Activated CD8-positive, alpha-beta memory T cell treated with anti-CD3 and anti-CD28 coated beads for 4 hours (primary cell): ENCODE measurements at regions not wholly inside any gene's neighbourhood (a gene's known extent, or its start where the extent isn't known, plus 50 kb on each side); places are given as distances from the start of the nearest gene placed in this dataset.

Experiments used
- DNase-seq, 2 donors: peaks; one replicate each; pipeline ENCODE4 v3.0.0-alpha.2; 2020; ENCODE audit warnings: low read depth in 2 of 2

DNA sequence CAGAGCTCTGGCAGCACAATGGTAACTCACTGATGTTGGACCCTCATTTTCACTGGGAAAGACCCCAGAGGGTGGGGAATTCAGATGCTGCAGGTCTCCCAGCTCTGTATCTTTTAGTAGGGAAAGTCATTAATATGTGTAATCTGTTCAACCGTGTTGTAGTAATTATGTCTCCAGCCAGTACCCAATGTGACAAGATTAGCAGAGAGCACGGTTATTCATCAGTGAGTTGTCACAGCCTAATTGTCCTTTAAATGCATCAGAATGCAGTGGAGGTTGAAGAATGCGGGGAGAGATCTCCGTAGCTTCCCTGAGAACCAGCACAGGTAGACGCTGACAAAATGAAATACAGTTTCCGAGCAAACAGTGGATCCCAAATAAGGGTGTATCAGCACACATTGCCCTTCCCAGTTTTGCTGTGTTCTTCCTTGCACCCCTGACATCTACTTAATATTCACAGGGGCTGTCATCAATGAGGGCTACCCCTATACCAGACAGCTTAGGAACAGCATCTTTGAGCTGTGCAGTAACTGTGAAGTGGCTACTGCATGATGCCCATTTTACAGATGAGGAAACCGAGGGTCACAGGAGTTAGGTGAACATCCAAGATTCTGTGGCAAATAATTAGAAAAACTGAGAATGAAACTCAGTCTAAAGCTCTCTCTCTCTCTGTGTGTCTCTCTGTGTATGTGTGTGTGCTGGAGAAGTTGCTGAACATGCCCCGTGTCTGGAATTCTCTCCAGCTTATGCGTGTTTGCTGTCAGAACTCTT is 430.4 kb upstream of the HS6ST1 start:
- no peak for DNase-seq

DNA sequence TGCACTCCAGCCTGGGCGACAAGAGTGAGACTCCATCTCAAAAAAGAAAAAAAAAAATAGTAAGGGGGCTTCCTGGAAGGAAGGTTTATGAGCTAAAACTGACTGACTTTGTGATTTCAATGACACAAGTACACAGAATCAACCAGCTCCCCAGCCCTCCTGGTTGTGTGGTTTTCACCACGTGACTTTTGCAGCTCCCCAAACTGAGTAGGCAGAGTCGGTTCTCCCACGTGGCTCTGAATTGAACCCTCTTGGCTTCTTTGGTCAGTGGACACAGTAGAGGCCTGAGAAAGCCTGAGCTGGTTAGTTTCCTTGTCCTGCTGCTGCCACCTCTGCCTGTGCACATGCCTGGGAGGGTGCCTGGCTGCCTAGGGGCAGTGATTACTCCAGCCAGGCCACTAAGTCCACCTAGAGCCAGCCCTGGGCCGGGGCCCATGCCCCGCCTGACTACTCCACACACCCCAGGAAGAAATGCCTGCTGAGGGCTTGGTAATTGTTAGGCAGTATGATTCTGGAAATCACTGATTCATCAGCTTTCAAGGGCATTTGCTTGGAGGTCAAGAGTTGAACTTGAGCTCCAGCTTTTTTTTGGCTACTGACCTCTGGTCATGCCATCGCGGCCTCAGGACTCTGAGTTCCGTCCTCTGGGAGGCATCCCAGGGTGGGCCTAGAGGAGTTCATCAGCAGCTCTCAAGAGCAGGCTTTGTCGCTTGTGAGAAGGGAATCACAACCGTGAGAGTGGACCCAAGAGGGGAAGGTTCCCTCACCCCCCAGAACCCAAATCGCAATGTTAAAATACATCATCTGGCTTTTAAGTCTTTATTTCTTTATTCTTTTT is 431.9 kb upstream of the HS6ST1 start:
- DNase-seq: no peak

DNA sequence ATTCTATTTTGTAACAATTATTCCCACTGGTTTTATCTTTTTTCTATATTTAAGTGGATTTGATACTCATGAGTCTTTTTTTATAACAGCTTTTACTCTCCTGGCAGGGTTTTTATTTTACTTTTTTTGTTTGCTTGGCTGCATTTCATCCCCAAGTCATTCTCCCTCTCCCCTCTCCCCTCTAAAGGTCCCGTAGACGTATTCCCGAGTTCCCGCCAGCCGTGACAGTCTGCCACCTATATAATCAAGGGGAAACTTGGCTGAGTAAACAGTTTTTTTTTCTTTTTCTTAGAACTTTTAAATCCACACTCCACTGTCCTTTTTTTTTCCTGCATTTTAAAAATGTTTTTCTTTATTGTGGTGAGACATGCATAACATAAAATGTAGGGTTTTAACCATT is 433.1 kb upstream of the HS6ST1 start:
- no peak for DNase-seq

DNA sequence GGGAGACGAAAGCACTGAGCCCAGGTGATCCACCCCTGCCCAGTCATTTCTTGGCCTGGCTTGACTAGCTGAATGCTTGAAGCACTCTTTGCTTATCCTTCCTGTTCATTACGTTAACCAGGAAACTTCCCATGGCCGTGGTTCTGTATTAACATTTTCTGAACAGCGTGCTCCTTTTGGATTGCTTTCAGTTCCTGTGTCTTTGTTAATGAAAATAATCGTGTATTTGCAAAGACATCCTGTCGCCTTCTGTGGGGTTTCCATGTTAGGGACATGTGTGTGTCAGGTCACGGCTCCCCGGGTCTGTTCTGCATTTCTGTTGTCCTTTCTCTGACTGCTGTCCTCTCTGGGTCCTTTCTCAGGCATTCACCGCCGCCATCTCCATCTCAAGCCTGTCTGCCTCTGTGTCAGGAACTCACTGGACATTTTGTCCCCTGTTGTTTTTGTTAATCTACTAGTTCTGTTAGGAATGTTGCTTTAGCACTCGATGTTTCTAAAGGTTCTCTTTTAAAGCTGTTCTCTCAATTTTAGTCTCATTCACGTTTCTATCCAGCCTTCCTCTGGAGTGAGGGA is 434.1 kb upstream of the HS6ST1 start:
- no peak for DNase-seq

DNA sequence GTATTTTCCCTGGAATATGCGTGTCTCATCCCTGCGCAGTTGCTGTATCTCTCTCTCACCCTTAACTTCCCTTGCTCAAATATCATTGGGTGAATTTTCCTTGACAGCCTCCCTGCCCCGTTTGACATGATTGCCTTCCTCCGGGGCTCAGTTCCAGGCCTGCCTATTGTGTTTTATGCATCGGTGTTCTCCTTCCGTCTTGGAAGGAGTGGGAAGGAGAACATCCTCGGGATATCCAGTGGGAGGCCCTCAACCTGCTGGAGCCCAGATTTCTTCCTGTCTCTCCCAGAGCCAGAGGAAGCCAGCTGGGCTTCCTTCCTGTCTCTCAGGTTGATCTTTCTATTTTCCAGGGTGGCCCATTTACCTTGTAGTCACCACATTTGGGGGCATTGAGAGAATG is 434.7 kb upstream of the HS6ST1 start:
- no peak for DNase-seq

DNA sequence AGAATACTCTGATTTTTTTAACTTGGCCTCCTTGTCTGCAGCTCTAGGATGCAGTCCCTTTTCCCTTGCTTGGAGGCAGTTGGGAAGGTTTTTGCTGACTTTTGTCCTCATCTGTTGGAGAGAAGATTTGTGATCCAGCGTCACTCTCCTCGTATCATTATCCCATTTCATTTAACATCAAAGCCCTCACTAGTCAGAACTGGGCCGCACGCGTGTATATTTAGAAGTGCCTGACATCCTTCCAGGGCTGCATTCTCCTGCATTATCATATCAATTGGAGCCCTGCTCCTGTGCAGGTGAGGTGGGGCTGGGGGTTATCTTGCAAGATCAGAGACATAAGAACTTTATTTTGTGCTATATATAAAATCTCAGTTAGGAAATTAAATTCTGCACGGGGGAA is 435.1 kb upstream of the HS6ST1 start:
- DNase-seq: no peak

DNA sequence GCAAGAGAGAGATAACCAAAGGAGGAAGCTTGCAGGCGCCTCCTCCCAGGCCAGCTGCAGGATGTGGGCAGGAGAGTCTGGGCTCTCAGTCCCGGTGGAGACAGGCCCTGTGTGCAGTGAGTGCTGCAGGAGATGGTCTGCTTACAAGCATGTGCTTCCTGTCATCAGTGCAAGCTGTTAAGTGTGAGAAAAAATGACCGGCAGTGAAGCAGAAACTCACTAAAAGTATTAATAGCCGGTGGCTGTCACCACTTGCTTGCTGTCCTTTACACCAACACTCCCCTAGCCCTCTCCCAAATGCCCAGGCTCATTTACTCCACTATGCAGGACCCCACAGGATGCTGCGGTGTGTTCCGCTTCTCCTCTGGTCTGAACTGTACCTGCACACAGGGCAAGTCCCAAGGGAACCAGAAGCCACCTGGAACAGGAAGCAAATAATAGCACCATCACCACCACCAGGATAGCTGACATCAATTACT is 435.6 kb upstream of the HS6ST1 start:
- DNase-seq: no peak

DNA sequence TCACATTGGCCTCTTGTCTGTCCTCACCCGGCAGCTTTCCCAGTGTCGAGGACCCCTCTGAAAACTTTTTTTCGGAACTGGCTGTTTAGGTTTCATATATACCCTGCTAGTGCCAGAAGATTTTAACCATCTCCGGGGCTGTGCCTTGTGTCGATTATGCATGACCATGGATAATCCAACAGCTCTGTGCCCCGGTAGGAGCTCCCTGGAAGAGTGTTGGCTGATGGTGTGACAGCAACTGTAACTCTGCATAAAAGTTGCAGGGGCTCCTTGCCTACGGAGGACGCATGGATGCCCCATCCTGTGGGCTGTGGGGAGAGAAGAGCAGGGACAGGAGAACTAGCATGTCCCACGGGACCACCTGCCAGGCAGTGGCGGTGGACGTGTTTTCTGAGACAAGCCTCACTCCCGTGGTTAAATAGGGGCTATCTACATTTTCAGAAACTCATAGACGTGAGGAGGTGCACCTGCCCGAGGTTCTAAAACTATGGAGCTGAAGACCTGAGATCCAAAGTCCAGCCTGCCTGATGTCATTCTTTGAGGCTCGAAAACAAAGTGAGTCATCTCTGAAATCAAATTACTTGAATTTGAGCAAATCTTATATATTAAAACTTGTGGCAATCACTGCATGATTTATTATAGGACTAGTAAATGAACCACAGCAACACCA is 437.2 kb upstream of the HS6ST1 start:
- DNase-seq: no peak

DNA sequence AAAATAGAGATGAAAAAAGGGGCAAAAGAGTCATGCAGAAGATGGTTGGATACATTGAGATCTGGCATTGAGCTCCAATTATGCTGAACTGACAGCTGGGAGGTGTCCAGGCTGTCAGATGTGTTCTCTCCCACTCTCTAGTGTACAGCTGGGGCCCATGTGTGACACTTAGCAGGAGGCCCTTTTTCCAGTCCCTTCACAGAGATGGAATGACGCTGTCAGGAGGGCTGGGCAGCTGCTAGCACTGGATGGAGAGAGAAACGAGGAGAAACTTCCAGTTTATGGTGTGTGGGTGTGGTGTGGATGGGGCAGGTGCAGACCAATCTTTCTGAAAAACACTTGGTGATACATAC is 437.7 kb upstream of the HS6ST1 start:
- DNase-seq: no peak

DNA sequence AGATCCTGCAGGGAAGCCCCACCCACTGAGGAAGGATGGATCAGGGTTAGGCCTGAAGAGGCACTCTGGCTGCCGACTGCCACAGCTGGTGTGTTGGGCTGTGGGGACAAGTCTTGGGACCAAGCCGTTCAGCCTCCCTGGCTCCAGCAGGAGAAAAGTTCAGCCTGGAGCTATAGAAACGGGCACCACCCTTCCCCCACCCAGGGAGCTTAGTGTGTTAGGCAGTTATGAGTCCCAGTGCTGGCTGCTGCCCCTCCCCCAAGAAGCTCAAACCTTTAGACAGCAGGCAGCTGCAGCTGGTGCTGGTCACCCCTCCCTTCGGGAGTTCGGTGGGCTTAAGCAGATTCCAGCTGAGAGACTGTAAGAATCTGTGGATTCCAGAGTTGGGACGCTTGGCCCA is 447.1 kb upstream of the HS6ST1 start:
- DNase-seq: no peak

DNA sequence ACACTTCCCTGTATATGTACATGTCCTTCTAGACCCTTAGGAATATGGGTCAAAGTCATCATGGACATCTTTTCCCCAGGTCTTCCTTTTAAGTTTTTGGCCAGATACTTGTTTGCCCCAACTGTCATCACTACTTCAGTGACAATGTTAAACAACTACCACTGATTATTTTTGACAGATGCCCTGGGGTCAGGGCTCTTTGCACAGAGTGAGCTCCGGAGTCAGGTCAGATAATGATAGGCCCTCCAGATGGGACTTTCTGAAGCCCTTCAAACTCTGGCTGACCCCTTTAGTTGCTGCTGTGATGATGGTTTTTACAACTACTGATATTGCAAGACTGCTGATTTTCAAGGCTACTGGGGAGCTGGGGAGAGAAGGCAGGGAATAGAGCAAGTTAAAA is 449.4 kb upstream of the HS6ST1 start:
- no peak for DNase-seq

DNA sequence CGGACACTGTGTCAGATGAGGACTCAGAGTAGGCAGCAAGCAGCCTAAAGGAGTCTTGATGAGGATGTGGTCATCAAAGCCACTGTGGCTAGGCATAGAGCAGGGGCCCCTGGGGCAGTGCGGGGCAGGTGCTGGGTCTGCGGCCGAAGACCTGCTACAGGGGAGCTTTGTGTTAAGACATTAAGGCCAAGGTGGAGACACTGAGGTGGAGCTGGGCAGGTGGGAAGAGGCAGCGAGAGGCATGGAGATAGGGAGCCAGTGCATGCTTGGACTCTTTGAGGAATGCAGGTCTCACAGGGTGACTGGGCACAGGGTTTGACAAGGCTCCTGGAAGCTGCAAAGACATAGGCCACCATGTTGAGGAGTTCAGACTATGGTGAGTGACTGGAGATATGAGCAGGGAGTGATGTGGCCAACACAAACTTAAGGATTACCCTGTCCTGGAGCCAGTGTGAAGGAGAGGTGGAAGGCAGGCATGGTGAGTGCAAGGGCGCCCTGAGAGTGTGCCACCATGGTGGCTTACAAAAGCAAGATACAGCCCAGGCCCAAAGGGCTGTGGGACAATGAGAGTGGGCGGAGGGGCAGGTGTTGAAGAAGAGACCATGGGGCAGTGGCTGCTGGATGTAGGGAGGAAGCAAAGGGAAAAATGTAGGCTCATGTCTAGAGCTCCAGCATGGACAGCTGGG is 450.9 kb upstream of the HS6ST1 start:
- no peak for DNase-seq

DNA sequence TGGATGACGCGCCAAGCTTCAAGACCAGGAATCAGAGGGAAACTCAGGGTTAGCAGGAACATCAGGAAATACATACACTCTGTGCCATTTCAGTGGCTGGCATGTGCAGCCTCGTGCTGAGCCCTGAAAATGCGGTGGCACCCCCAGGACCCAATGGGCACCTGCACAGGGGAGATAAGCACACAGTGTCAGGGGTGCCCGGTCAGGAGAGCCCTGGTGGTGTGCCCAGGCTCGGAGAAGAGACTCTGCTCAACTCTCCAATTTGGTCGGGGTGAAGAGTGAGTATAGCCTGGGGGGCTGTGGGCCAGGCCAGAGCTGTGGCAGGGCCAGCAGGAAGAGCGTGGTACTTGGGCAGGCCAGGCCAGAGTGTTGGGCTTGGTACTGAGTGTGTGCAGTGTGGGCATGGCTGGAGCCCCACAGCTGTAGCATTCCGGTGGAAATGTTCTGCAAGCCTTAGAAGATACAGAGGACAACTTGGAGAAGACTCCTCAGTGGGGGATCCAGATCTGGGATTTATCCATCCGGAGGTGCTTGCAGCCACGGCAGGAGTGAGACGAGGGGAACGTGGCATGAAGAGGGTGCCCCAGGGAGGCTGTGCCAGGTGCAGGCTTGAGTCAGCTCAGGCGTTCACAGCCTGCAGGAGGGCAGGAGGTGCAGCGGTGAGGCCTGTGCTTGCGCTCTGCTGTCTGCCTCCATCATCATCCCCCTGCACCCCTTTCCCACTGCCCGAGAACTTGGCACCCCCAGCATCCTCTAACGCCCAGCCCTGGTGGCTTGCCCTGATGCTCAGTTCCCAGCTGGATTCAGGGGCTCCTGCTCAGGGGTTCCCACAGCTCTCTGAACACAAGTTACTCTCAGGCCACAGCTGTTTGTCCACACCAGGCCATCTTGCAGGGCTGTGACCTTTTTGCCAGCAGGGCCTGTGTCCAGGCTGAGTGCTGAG is 451.7 kb upstream of the HS6ST1 start:
- DNase-seq: no peak

DNA sequence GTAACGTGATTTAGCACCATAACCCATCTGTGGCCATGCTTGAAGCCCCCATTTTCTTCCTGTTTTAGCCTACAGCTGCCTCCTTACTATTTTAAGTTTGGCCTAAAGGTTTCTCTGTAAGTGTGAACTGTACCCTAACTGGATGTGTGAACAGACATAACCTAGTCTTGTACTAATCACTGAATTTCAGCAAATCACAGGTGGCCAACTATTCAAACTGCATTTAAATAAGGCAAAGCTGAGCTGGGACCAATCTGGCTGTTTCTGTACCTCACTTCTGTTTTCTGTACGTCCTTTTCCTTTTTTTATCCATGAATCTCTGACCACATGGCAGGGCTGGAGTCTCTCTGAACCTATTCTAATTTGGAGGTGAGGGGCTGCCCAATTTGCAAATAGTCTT is 452.7 kb upstream of the HS6ST1 start:
- DNase-seq: no peak

DNA sequence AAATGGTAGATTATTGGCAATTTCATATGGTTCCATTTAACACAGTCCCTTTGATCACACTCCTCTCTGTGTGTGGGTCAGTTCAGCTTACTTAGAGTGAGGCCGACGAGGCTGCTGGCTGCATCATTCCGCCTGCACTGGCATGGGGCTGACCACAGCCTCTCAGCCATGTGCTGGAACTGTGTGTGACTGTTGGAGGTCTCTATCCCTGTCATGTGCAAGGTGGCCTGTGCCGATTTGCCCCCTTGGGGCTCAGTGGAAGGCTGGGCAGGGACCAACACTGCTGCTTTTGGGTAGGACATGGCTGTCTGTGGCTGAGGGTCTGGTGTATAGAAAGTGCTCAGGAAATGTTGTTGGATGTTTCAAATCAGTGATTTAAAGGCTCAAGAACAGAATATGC is 454.0 kb upstream of the HS6ST1 start:
- DNase-seq: no peak

DNA sequence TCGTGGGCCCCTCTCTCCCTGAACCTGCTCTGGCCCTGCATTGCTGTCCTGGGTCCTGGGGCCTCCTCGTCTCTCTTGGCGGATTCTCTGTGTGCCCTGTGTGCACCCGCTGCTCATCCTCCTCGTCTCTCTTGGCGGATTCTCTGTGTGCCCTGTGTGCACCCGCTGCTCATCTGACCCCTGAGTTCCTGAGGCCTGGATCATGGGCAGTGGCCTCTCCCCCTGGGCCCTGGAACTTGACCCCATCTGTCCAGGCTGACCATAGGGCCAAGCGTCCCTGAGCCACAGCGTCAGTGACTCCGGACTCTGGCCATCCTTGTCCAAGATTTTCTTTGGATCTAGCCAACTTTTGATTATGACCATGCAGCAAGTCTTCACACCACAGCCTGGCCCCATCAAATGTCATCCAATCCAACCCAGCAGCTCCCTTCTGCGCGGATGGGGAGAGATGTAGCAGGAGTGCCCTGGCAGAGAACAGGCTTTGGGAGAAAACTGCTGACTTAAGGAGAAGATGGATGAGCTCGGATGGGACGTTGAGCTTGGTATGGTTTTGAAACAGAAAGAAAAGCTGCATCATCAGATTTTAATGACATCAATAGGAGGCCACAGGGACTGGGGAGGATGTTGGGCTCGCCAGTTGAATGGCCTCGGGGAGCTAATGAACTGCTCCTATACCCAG is 455.1 kb upstream of the HS6ST1 start:
- no peak for DNase-seq

DNA sequence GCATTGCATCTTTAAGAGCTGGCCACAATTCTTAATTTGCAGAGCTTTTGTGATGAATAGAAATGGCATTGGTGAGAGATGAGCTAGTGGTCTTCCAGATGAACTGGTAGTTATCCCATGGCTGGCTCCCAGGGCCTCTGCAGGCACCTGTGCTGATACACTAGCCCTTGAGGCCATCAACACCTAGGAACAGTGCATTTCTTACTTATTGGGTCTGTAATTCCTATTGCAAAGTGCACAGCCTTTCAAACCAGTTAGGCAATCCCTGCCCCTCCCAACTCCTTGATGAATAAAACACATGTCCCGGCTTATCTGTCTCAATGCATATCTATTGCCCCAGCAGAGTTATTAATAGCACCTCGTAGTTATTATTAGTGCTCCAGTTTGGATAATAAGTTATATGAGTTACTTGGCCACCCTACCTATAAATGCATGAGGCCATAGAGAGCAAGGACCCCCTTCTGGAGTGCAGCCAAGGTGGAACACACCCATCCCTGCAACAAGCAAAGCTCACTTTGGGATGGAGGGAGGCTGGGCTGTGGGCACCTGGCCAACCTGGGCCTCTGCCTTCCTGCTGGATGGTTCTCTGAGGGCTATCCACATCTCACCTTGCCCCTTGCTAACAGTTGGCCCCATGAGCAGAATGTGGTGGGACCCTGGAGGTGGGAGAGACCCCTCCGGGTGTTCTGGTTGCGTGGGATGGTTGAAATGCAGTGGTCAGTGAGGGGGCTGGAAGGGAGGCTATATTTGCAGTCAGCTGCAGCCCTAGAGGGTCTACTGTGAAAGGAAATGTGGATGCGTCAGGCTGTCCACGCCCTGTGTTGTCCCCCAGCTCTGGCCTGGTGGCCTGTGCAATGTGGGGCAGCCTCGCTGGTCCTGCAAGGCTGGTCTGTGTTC is 455.9 kb upstream of the HS6ST1 start:
- no peak for DNase-seq

DNA sequence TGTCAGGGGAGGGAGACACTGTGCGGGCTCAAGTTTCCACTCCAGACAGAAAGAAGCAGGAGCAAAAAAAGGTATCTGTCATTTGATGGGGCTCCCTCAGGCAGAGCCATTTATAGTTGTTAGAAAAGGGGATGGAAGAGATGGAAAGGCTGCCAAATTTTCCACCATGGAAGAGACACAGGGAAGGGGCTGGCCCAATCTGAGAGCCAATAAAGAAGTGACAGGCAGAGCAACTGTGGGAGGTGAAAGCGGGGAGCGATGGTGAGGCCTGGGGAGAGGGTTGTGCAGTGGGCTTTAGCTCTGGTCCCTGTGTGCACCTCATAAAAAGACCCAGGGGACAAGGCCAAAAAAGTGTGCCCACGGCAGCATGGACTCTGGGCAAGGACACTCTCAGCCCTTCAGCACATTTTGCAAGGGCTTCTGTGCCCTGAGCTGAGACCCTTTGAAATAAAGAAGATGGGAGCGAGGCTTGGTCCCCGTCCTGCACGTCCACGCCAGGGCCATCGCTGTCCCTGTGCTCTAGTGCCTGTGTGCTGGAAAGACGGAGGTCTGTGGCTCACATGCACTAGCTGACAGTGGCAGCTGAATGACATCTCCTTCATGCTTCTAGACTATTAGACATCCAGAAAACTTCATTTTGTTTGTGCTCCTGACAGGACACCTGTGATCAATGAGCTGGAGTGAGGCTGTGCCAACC is 456.7 kb upstream of the HS6ST1 start:
- DNase-seq: no peak
